ENCODE measurements at regions not wholly inside any gene's neighbourhood (a gene's known extent, or its start where the extent isn't known, plus 50 kb on each side); places are given as distances from the start of the nearest gene placed in this dataset.
"Not testable (repeated sequence)": the region's sequence is repeated elsewhere in the genome, so short reads cannot be mapped to it uniquely, and the experiment has no call there.

DNA sequence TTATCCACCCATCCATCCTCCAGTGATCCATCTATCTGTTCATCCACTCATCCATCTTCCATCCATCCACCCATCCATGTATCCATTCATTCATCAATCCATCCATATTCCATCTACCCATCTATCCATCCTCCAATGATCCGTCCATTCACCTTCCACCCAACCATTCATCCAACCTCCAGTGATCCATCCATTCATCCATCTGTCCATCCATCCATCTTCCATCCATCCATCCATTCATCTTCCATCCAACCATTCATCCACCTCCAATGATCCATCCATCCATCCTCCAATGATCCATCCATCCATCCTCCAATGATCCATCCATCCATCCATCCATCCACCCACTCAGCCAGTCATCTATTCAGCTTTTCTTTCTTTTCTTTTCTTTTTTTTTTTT is 156.5 kb upstream of the WSCD1 start:
- DNase-seq, result no peak

DNA sequence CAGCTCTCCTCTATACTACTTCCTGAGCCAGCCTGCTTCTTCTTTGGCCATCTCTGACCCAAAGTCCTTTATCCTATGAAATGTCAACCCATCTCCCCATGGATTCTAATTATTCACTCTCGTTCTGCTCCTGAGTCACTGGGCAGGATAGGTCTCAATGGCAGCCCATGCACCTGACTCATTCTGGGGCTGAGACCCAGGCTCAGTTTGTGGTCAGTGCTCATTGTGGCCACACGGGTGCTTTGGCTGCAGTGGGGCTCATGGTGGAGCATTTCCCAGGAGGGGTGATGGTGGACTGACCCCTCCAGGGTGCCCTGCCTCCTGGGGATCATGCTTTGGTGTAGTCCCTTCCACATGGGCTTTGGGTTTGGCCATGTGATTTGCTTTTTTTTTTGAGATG is 154.8 kb upstream of the WSCD1 start:
- no peak for DNase-seq

DNA sequence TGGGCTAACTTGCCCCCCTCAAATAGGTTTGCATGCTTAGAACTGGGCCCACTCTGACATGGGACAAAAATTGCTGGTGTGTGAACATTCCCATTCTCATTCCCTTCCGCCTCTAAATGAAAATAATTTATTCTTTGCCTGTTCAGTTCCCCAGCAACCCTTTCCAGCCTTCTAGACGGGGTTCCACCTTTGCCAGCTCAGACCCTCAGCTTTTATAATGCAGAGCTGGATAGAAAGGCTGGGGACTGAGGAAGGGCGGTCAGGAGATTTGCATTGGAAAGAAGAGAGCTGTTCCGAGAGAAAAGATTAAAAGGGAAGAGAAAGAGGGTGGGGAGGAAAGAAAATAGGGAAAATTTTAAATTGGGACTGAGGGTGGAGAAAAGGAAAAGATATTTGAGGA is 151.1 kb upstream of the WSCD1 start:
- DNase-seq, result no peak

DNA sequence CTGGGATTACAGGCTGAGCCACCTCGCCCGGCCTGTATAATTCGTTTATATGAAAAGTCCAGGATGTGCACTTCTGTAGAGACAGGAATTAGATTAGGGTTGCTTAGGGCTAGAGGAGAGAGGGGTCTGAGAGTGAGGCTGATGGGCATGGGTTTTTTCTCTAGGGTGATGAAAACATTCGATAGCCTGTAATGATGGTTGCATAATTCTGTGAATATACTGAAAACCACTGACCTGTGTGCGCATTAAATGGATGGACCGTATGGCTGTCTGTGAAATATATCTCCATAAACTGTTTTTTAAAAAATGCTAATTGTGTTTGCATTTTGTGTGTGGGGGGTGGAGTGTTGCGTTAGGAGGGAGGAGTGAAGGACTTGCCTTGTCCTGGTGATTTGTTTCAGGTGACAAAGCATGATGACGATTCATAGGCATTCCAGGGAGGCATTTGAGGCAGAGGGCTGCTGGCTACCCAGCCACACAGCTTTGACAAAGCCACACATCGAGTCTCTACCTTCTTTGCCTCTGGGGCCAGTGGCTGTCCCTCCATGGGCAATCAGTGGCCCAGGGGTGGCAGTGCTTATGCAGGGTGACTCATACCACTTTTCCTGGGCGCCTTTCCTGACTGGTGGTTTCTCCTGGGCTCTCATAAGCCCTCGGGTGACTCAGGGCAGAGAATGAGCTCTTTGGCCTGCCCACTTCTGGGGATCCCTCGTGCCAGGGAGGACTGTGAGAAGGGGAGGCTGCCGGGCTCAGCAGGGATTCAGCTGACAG is 148.5 kb upstream of the WSCD1 start:
- DNase-seq, result no peak

- DNase-seq, result no peak
These were observed 147.7 kb upstream of the WSCD1 start for GRCh38 chr17:5922476-5922875.

DNA sequence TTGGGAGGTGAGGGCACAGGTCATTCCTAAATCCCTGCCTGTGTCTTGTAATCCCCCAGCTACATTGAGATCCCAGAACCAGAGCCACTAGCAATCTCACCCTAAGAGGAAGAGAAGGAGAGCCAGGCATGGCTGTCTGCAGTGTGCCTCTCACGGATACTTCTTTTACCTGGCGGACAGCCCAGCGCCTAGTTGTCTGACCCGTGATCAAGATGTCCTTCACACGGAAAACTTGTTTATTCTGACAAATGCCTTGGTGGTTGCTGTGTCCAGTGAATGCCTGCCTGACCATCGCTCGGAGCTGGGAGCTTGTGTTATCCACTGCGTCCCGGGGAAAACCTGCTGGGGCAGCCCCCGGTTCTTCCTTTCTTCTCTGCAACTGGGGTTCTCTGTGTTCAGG is 140.5 kb upstream of the WSCD1 start:
- no peak for DNase-seq

- DNase-seq, result not testable (repeated sequence)
These were observed 139.6 kb upstream of the WSCD1 start for GRCh38 chr17:5930555-5930954.

DNA sequence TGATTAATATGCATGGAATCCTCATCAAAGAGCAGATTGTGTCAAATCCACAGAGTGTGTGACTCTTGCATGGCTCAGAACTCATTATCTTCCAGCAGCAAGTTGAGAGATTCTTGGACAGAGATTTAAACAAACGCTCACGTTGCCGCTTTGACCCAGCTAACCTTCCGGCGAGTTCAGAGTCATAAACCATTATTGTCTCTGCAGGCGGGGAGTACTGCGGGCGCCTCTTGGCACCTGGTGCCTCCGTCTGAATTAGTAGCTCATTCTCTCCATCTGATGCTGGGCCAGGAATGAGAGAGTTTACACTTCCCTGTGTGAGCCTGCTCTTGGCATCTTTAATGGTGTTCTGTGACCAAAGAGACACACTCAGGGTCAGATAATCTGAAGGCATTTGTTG is 138.6 kb upstream of the WSCD1 start:
- DNase-seq, result no peak

DNA sequence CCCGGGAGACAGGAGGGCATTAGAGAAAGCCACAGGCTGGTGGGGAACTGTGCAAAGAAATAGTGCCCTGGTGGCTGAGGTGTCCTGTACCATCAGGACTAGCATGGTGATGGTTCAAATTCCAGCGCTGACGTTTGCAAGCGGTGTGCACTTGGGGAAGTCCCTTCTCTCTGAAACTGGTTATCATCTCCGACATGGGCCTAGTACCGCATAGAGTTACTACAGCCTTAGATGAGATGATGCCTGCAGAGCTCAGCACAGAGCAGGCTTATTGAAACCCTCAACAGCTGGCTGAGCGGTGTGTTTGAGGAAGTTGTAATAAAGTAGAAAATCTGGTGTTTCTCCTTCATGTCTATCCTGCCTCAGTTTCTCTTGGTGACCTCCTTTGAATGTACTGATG is 136.7 kb upstream of the WSCD1 start:
- DNase-seq, result no peak

DNA sequence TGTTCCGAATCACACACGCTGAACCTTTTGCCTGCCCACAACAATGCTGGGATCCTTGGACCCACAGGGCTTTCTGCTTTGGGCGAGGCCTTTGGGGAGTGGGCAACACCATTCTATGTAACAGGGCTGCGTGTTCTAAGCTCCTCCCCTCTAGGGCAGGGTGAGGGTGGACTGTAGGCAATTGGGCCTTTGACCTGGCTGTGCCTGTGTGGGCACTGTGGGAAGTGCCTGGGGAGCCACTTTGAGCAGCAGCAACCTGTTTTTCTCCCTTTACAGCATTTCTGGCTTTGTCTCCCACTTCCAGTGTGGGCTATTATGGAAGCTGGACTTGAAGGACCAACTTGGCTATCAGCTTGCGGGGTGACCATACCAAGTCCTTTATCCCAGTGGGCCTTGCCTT is 128.9 kb upstream of the WSCD1 start:
- no peak for DNase-seq

DNA sequence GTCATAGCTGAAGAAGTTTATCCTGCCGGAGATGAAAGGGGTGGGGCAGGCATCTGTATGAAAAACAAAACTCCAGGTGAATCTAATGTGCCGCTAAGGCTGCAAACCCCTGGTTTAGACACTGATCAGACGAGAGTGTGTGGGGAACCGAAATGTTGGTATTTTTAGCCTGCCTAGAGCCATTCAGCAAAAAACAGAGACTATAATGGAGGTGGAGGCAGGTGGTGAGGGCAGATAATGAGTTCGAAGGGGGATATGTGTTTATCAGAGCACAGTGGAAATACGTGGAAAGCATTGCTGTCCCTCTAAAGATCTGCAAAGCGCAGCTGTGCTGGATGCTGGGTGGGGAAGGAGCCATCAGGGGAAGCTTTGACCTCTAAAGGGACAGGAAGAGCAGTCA is 127.5 kb upstream of the WSCD1 start:
- DNase-seq, result no peak

- DNase-seq, result no peak
These were observed 126.9 kb upstream of the WSCD1 start for GRCh38 chr17:5943232-5943631.

DNA sequence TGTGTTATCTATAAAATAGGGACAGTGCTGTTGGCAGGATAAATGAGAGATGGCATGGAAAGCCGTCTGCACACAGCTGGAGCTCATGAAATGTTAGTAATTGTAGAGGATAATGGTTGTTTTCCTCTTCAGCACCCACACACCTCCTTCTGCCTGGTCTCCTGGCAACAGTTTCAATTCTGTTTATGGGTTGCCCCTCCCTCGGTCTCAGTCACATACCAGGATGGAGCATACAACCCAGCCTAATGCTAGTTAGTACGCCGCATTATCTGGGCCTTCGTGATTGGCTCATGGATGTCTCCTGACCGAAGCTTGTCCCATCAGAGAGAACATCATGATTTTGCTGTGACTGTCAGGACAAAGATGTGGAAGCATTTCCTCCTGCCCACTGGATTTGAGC is 126.2 kb upstream of the WSCD1 start:
- DNase-seq, result no peak

DNA sequence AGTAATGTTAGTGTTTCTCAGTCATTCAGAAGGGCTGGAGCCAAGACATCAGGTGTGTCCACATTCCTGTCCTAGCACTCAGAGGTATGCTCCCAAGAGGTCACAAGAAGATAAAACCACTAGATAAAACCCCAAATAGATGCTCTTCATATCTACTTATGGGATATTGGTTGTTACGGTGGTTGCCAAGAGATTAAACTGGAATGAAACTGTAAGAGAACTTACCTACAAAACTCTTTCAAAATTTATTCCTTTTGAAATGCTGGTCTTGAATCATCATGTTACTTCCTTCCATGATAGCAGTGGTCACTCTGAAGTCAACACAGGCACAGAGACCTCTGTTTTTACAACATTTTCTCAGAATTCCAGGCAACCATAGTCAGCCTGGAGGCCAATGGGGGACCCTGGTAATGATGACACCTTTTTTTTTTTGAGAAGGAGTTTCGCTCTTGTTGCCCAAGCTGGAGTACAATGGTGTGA is 122.4 kb upstream of the WSCD1 start:
- no peak for DNase-seq

DNA sequence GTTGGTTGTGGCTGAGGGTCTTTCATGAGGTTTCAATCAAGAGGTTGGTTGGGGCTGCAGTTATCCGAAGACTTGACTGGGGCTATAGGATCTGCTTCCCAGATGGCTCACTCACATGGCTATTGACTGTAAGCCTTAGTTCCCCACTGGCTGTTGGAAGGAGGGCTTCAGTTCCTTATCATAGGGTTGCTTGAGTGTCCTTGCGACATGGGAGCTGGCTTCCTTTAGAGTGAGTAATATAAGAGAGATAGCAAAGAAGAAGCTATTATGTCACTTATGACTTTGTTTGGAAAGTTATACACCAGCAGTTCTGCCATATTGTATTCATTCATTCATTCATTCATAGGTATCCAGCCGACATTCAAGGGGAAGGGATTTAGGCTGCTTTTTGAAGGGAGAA is 121.4 kb upstream of the WSCD1 start:
- no peak for DNase-seq

- DNase-seq, result no peak
These were observed 119.3 kb upstream of the WSCD1 start for GRCh38 chr17:5950878-5951277.

- no peak for DNase-seq
These were observed 118.3 kb upstream of the WSCD1 start for GRCh38 chr17:5951912-5952311.

- no peak for DNase-seq
These were observed 117.7 kb upstream of the WSCD1 start for GRCh38 chr17:5952518-5952917.

DNA sequence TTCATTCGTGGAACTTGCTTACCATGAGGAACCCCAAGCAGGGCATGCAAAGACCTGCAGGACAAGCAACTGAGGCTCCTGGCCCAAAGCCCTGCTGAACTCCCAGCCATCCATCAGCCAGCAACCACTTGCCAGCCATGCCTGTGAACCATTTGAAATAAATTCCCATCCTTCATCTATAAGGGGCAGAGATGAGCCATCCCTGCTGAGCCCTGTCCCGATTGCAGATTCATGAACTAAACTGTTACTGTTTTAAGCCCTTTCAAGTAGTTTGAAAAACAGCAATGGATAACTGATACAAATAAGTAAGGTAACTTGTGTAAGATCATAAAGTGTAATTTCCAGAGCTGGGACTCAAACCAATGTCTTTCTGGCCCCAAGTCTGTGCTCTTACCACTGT is 114.4 kb upstream of the WSCD1 start:
- DNase-seq, result no peak

DNA sequence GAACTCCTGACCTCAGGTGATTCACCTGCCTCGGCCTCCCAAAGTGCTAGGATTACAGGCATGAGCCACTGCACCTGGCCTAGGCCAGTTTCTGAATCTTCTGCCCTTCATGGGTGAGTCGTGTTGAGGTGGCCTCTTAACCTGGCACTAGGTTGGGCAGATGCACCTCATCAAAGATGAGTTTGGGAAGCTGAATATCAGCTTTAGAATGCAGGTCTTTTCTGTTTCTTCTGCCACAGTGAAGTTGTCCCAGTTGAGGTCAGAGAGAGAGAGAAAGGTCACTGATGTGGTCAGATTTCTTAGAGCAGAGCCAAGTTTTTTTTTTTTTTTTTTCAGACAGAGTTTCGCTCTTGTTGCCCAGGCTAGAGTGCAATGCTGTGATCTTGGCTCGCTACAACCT is 111.3 kb upstream of the WSCD1 start:
- no peak for DNase-seq

DNA sequence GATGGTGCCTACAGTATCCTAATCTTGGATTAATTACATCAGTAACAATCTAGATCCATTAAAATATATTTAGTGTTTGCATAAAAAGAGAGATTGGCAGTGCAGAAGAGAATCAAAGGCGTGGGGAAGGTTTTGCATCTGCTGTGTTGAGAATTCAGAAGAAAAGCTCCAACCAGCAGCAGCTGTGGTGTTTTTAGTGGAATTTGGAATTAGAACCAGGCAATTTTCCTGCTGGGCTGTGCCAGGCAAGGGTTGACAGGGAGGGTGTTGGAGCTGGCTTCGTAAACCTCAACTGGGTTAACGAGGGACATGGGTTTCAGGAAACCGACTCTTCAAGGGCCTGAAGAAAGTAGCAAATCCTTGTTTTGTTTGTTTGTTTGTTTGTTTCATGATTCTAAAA is 107.8 kb upstream of the WSCD1 start:
- no peak for DNase-seq

- no peak for DNase-seq
These were observed 98.2 kb upstream of the WSCD1 start for GRCh38 chr17:5971969-5972368.

- DNase-seq, result no peak
These were observed 96.8 kb upstream of the WSCD1 start for GRCh38 chr17:5973410-5973809.

- DNase-seq, result no peak
These were observed 94.5 kb upstream of the WSCD1 start for GRCh38 chr17:5975661-5976060.

- DNase-seq, result no peak
These were observed 93.9 kb upstream of the WSCD1 start for GRCh38 chr17:5976251-5976650.

Measured in activated gamma-delta T cell treated with Interleukin-2 at 50 U/mL for 16 hours (primary cell).